ENCODE measurements at regions not wholly inside any gene's neighbourhood (a gene's known extent, or its start where the extent isn't known, plus 50 kb on each side); places are given as distances from the start of the nearest gene placed in this dataset.
A peak's percentile ranks its signal among the peaks of the same experiment; 100 is the strongest.

GRCh38 chr4:130368668-130369067, 1272.7 kb downstream of the C4orf33 start:
- no peak for DNase-seq

- DNase-seq: no peak
These were observed 1297.3 kb downstream of the C4orf33 start for GRCh38 chr4:130393231-130393630.

- DNase-seq: no peak
These were observed 1297.7 kb downstream of the C4orf33 start for GRCh38 chr4:130393642-130394041.

- DNase-seq: no peak
These were observed 1299.9 kb downstream of the C4orf33 start for GRCh38 chr4:130395871-130396270.

GRCh38 chr4:130403221-130403620, 1307.3 kb downstream of the C4orf33 start:
- no peak for DNase-seq

GRCh38 chr4:130416228-130416627, 1320.3 kb downstream of the C4orf33 start:
- no peak for DNase-seq

- no peak for DNase-seq
These were observed 1323.4 kb downstream of the C4orf33 start for GRCh38 chr4:130419211-130419975.

GRCh38 chr4:130422261-130422660, 1326.3 kb downstream of the C4orf33 start:
- DNase-seq: no peak

- DNase-seq: no peak
These were observed 1328.3 kb downstream of the C4orf33 start for GRCh38 chr4:130424211-130424610.

- no peak for DNase-seq
These were observed 1336.3 kb downstream of the C4orf33 start for GRCh38 chr4:130432289-130432688.

GRCh38 chr4:130449741-130450140, 1353.8 kb downstream of the C4orf33 start:
- no peak for DNase-seq

GRCh38 chr4:130468340-130468739, 1372.4 kb downstream of the C4orf33 start:
- DNase-seq: no peak

- DNase-seq: no peak
These were observed 1382.5 kb downstream of the C4orf33 start for GRCh38 chr4:130478406-130478805.

GRCh38 chr4:130479020-130479419, 1383.1 kb downstream of the C4orf33 start:
- DNase-seq: no peak

GRCh38 chr4:130479674-130480073, 1383.7 kb downstream of the C4orf33 start:
- no peak for DNase-seq

GRCh38 chr4:130484826-130485225, 1388.9 kb downstream of the C4orf33 start:
- DNase-seq: no peak

- DNase-seq: no peak
These were observed 1389.4 kb downstream of the C4orf33 start for GRCh38 chr4:130485371-130485770.

- DNase-seq: peak; percentile 3
These were observed 1390.2 kb downstream of the C4orf33 start for GRCh38 chr4:130486186-130486585.

GRCh38 chr4:130486841-130487240, 1390.9 kb downstream of the C4orf33 start:
- no peak for DNase-seq

GRCh38 chr4:130510661-130511060, 1414.7 kb downstream of the C4orf33 start:
- no peak for DNase-seq

- DNase-seq: no peak
These were observed 1415.8 kb downstream of the C4orf33 start for GRCh38 chr4:130511776-130512175.

- no peak for DNase-seq
These were observed 1428.1 kb downstream of the C4orf33 start for GRCh38 chr4:130524057-130524456.

GRCh38 chr4:130530505-130530904, 1434.6 kb downstream of the C4orf33 start:
- DNase-seq: no peak

- no peak for DNase-seq
These were observed 1438.7 kb downstream of the C4orf33 start for GRCh38 chr4:130534651-130535050.

GRCh38 chr4:130542953-130543352, 1447.0 kb downstream of the C4orf33 start:
- DNase-seq: no peak

Measured in hindlimb muscle (tissue), 1 donor.